Muscle of arm (tissue), 1 donor: ENCODE measurements at regions not wholly inside any gene's neighbourhood (a gene's known extent, or its start where the extent isn't known, plus 50 kb on each side); places are given as distances from the start of the nearest gene placed in this dataset.

Experiments
- DNase-seq: peaks from one replicate; pipeline ENCODE4 v3.0.0-alpha.2; 2013

DNA sequence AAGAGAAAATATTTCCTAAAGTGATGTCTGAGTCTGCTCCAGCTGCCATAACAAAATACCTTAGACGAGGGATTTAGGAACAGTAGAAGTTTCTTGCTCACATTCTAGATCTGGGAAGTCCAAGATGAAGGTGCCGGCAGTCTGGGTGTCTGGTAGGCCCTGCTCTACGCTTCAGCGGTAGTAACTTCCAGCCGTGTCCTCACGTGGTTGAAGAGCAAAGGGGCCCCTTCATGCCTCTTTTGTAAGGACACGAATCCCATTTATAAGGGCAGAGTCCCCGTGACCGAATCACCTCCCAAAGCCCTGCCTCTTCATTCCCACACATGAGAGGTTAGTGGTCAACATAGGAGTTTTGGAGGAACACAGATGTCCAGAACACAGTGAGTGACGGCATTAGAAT is 52.2 kb upstream of the INPP5A start:
- no peak for DNase-seq

DNA sequence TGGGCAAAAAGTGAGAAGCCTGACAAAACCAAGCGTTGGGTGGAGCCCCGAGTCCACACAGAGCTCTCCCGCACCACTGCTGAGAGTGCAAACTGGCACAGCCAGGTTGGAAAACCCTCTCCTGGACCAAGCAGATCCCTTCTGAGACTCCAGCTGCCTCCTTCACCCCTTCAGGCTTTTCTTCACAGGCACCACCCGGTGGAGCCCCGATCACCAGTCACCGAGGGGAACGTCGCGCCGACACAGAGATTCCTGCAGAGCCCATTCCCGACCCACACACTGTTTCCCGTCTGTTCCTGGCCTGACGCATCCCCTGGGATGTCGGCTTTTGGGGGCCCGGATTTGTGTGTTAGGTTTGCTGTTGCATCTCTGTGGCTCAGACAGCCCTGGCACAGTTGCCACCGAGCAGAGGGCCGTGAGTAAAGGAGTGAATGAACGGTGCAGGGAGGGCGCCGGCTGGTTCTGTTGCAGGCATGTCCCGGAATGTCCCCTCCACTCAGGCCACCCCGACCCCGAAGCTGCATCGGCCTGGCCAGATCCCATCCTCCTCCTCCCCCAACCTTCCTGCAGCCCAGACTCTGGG is 51.0 kb upstream of the INPP5A start:
- no peak for DNase-seq

DNA sequence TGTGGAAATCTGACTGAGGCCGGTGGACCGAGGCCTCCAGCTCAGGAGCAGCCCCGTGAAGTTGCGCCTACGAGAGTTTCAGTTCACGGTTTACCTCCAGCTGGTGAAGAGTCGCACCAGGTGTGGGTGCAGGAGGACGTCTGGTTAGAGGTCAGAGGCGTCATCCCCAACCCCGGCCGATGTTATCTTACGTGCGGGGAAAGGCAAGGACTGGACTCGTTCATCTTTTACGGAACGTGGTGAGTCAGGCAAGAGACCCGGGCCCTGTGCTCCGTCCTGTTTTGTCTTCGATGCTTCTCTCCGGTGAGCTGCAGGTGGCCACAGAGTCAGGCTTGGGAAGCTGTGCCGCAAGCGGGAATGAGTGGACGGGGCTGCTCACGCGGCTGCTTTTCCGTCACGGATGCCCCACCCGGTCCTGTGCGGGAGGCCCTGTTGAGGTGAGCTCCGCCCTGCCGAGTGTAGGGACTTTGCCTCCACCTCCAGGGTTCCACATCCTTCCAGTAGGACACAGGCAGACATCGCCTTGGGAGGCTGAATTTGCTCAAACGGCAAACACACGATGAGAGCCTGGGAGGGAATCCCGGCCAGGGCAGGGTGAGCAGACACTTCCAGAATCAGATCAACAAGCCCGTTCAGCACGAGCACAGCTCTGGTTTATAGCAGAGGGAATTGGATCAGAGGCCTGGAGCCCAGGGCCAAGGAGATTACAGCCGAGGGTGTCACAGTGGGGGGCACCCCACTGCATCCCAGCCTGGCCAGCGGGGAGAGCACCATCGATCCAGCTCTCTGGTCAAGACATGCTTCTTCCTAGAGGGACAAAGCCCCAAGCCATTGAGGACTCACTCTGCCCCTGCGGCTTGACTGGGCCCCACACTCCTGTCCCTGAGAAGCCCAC is 50.1 kb upstream of the INPP5A start:
- no peak for DNase-seq
